GM19463 (cell line): ENCODE measurements at regions not wholly inside any gene's neighbourhood (a gene's known extent, or its start where the extent isn't known, plus 50 kb on each side); places are given as distances from the start of the nearest gene placed in this dataset.

Source experiments
- ATAC-seq: cut with Tn5 transposase; IDR thresholded peaks from one replicate; pipeline ENCODE4 v1.9.1; 2021; ENCODE audit warnings: mild to moderate bottlenecking, moderate library complexity; ENCODE audit not compliant: unreplicated experiment

- no peak for ATAC-seq
Measured at GRCh38 chr3:13176445-13176844, 103.2 kb upstream of the IQSEC1 start.

DNA sequence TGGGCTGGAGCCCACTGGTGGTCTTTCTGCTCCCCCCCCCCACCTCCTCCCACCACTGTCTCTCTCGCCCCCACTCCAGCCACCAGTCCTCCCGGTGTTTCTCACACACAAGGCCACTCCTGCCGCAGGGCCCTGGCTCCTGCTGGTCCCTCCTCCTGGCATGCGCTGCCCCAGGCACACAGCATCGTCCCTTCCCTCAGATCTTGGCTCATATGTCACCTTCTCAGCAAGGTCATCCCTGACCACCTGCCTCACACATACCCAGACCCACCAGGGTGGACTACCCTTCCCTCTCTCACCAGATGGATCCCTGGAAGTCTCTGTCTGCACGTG lies 101.5 kb upstream of the IQSEC1 start:
- no peak for ATAC-seq

DNA sequence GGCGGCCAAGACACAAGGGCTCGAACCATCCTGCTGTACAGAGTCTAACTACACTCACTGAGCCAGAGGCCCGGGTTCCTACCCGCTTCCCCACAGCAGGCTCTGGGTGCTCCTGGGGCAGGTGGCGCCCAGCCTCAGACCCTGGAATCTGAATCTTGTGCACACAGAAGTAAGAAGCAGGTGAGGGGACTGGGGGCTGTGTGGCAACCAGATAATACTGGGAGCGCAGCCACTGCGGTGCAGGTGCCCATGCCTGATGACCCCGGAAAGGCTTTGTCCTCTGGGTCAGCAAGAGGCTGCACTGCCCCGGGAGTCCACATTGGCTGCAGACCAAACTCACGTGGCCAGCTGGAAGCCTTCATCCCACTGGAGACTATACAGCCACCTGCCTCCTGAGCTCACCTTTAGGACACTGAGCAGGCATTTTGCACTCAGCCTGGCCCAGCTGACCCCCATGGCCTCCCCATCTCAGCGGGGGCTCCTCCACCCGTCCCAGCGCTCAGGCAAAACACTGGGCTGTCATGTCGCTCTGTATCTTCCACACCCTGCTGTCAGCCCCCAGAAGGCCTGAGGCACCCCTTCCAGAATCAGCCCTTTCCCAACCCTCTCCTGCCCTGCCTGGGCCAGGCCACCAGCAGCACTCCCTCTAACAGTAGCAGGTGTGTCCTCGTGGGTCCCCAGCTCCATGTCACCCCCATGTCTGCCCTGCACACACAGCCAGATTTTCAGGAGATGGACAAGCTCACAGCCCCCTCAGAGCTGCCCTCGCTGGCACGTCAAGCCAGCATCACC lies 101.0 kb upstream of the IQSEC1 start:
- no peak for ATAC-seq

DNA sequence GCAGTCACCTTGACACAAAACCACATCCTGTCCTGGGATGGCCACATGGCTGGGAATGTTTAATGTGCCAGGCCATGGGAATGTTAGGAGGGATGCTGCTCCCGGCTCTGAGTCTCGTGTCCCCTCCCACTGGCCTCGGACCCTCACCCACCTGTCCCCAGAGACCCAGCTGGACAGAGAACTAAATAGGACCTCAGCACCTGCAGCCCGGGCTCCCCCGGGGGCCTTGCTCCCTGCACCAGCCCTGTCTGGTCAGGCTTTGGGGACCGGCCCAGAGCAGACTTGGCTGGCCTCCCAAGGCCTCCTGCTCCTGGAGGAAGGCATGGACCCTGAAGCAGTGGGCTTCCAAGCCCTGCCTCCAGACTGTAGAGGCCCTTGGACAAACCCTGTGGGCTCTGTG lies 100.0 kb upstream of the IQSEC1 start:
- ATAC-seq, result no peak

DNA sequence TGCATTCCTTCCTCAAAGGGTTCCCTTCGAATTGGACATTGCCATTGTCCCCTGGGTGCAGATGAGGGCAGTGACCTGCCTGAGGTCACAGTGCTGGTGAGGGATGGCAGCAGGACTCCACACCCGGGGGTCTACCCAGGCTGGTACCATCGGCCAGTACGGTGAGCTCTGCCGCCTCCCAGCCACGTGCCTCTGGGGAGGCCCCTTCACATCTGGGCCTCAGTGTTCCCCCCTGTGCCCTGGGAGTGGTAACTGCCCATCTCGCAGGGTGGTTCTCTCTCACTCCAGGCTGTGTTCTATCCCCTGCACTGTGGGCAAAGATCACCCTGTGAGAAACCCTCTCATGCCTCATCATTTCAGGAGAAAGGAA lies 99.4 kb upstream of the IQSEC1 start:
- ATAC-seq, result no peak

- ATAC-seq, result no peak
Measured at GRCh38 chr3:13171704-13172643, 98.7 kb upstream of the IQSEC1 start.

- ATAC-seq, result no peak
Measured at GRCh38 chr3:13170317-13170716, 97.1 kb upstream of the IQSEC1 start.

DNA sequence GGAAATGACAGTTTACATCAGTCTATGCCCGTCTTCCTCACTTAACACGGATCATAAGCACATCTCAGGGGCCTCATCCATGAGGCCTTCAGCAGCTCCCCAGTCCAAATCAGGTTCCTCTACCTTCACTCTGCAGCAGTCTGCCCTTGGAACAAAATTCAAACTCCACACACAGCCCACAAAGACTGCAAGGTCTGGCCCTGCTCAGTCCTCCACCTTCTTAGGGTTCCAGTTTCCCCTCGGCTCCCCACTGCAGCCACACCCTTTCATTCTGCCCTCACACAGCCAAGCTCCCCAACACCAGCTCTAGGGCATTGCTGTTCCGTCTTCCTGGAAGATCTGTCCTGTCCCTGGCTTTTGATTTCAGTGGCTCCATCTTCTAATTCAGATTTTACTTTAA lies 95.2 kb upstream of the IQSEC1 start:
- ATAC-seq, result no peak

DNA sequence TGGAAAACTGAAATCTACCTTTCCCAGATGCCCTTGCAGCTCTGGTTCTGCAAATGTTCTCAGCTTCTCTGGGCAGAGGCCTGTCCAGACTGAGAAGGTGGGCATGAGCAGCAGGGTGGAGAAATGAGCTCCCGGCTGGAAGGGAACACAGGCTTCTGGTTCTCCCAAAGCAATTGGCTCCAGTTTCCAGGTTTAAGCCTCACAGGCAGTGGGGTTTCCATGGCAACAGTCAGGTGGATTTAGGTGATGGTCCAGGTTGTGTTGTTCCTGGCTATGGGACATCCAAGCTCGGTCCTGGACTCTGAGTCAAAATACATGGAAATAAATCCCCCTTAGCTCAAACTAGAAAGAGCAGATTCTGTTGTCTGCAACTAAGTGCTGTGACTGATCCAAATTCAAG lies 94.6 kb upstream of the IQSEC1 start:
- no peak for ATAC-seq

- ATAC-seq, result no peak
Measured at GRCh38 chr3:13167064-13167743, 94.0 kb upstream of the IQSEC1 start.

- no peak for ATAC-seq
Measured at GRCh38 chr3:13166243-13167063, 93.2 kb upstream of the IQSEC1 start.

DNA sequence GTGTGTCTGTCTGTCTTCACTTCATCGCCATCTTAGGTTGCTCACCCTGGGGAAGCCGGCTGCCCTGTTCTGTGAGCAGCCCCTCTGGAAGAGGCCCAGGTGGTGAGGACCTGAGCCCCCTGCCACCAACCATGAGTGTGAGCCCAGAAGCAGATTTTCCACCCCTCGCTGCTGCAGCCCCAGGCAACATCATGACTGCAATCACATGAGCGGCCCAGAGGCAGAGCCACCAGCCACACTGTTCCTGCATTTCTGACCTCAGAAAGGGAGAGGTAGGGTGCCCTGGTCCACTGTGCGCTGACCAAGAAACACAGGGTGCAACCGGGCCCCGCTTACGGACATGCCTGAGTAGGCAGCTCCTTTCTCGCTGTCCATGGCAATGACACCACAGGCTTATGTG lies 92.3 kb upstream of the IQSEC1 start:
- no peak for ATAC-seq

- ATAC-seq, result no peak
Measured at GRCh38 chr3:13164893-13165492, 91.8 kb upstream of the IQSEC1 start.

DNA sequence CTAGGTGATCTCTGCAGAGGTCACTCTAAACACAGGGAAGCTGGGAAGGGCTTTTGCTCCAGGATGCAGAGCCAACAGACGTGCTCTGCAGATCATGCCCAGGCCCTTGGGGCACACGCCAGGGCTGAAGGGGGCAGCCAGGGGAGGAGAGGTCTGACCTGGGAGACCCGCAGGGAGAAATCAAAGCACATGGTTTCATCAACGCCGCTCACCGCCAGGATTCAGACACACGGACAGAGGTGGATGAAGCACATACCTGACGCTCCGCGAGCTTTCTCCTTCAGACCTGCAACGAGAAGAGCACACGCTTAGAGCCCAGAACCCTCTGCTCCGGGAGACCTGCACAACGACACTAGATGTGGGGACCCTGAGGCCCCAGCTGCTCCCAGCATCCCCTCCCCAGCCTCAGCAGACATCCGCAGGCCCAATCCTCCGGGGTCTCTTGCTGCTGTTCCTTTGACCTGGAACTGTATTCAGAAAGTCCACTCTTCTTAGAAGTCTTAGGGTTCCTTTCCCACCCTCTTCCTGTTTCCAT lies 90.7 kb upstream of the IQSEC1 start:
- ATAC-seq, result no peak

DNA sequence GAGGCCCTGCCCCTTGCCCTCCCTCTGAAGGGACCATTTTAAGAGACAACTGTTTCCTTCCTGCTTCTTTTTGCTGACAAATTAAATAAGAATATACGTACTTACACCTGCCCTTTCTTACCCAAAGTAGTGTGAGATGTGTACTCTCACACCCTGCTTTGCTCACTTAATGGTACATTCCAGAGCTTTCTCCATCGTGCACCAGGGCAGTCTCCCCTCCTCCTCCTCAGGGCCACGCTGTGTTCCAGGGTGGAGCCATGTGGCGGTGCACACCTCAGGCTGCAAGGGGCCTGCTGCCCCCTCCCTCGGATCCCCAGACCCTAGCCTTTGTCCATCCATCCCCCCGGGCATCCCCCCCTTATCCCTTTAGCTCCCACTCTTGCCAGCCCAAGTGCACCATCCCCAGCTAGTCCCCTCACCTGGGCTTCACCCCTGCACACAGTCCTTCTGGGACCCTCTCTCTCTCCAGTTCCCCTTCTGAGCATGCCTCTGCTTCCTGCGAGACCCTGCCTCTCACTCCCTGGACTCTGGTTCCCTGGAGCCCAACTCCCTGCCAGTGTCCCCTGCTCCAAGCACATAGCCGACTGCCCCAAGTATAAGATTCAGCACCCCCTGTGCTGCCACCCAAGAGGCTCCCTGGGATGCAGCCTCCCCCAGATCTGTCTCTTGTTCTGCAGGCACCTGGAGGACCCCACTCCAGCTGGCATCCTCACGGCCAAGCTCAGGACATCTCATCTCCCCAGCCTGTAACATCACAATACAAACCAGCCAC lies 89.5 kb upstream of the IQSEC1 start:
- no peak for ATAC-seq

DNA sequence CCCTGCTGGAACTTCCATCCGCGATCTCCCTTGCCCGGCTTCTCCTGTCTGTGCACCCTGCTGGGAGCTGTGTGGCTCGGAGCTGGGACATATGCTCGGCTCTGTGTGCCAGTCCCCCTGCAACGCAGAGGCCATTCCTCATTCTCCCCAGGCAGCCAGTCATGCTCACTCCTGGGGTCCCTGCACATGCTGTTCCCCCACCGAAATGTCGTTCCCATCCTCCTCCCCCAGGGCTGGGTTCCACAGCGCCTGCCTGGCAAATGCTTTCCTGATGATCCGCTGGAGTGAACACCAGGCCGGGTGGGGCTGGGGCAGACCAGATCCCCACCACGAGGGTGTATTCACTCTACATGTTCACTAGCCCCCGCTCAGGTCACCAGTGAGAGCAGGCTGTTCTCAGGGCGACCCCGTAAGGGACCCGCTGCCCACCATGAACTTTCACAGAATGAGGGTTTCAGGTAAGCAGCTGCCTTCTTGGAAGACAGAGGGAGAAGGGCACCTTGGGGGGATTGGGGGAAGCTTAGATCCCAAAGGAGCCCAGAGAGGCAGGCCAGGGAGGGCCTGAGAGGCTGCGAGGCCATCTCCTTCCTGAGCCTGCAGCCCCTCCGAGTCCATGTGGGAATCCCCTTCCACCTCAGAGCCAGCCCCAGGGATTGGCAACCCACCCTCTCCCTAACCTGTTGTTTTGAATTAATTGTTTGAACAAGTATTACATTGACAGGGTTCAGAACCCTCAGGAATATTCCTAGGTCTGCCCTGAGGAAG lies 88.7 kb upstream of the IQSEC1 start:
- ATAC-seq, result no peak

- no peak for ATAC-seq
Measured at GRCh38 chr3:13161021-13161759, 88.0 kb upstream of the IQSEC1 start.

DNA sequence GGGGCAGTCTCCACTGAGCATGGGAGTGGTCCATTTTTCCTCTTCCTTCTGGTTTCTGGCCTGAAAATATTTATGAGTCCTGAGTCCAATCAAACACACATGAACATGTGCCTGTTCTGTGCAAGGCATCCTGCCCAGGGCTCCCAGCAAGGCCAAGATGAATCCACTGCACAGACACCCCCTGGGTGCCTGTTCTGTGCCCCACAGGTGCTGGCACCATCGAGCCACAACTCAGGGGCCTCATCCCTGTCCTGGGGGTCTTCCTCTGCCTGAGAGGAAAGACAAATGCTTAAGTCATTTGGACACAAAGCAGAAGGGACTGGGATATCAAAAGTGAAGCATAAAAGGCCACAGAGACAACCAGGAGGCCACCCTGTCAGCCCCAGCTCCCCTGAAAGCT lies 87.4 kb upstream of the IQSEC1 start:
- no peak for ATAC-seq
